ENCODE measurements at regions not wholly inside any gene's neighbourhood (a gene's known extent, or its start where the extent isn't known, plus 50 kb on each side); places are given as distances from the start of the nearest gene placed in this dataset.
"Not testable (repeated sequence)": the region's sequence is repeated elsewhere in the genome, so short reads cannot be mapped to it uniquely, and the experiment has no call there.

DNA sequence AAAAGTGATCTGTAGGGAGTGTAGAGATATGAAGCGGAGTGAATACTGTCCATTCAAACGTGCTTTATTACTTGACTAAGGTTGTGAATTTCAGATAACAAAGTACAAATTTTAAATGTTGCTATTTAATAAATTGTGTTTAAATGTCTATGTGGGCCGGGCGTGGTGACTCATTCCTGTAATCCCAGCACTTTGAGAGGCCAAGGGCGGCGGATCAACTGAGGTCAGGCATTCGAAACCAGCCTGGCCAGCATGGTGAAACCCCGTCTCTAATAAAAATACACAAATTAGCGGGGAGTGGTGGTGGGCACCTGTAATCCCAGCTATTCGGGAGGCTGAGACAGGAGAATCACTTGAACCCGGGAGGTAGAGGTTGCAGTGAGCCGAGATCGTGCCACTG lies 1544.1 kb downstream of the SLITRK5 start:
- H2BK120ac ChIP-seq (ENCODE audit: low read depth, low read length); H3K79me1 ChIP-seq (ENCODE audit: low read depth in 1 of 2, low read length in 2 of 2); H3K36me3 ChIP-seq (ENCODE audit: control insufficient read depth, insufficient read depth, low read length); H3K4ac ChIP-seq (ENCODE audit: low read depth, low read length); POLR2A ChIA-PET (ENCODE audit: unreplicated experiment); CTCF ChIA-PET; H3K9me1 ChIP-seq (ENCODE audit: insufficient read depth, low read length); H4K8ac ChIP-seq (ENCODE audit: low read depth in 2 of 2, low read length in 2 of 2); DNase-seq; H3K27ac ChIP-seq (ENCODE audit: insufficient read depth, low read length); H3K4me3 ChIP-seq (ENCODE audit: insufficient read depth, low read depth, low read length); H2BK20ac ChIP-seq (ENCODE audit: low read depth, low read length); H2BK5ac ChIP-seq (ENCODE audit: low read depth, low read length, poor library complexity, severe bottlenecking); intact Hi-C loops (cut with micrococcal nuclease); H3K23ac ChIP-seq (ENCODE audit: low read depth, low read length); H2AFZ ChIP-seq (replicated peaks; ENCODE audit: low read length, poor library complexity); in situ Hi-C loops (cut with MboI; ENCODE audit: low sequenced_read_pairs); H2AK5ac ChIP-seq (ENCODE audit: low read depth, low read length); dilution Hi-C loops (cut with HindIII; ENCODE audit: low sequenced_read_pairs, unreplicated experiment); H3K9ac ChIP-seq (ENCODE audit: low read depth, low read length); H3K14ac ChIP-seq (replicated peaks; ENCODE audit: low read depth, low read length); H3K4me2 ChIP-seq (ENCODE audit: low read depth, low read length); ATAC-seq (ENCODE audit: low read depth); H3K27me3 ChIP-seq (ENCODE audit: control insufficient read depth, insufficient read depth, low read length); BruUV-seq (replicated peaks); H2BK15ac ChIP-seq (ENCODE audit: low read depth, low read length); H2AK9ac ChIP-seq (replicated peaks; ENCODE audit: low read depth, low read length, poor library complexity); H3K4me1 ChIP-seq (ENCODE audit: control insufficient read depth, insufficient read depth, low read length); H3K56ac ChIP-seq (ENCODE audit: extremely low read depth, insufficient read depth, low read length); H3K9me3 ChIP-seq (ENCODE audit: control insufficient read depth, insufficient read depth, low read length); H4K91ac ChIP-seq (ENCODE audit: insufficient read depth, low read depth, low read length); H4K5ac ChIP-seq (ENCODE audit: low read depth, low read length); H3K18ac ChIP-seq (ENCODE audit: low read depth, low read length); H4K20me1 ChIP-seq (ENCODE audit: insufficient read depth, low read length): not testable (repeated sequence)
- whole genome bisulfite sequencing, 2 experiments (ENCODE audit: extremely low coverage in 2 of 2, insufficient read length in 1 of 2), result no CpG with 5 or more reads among the region's 13 CpGs

Measured in IMR-90 (cell line).